ENCODE measurements at regions not wholly inside any gene's neighbourhood (a gene's known extent, or its start where the extent isn't known, plus 50 kb on each side); places are given as distances from the start of the nearest gene placed in this dataset.

DNA sequence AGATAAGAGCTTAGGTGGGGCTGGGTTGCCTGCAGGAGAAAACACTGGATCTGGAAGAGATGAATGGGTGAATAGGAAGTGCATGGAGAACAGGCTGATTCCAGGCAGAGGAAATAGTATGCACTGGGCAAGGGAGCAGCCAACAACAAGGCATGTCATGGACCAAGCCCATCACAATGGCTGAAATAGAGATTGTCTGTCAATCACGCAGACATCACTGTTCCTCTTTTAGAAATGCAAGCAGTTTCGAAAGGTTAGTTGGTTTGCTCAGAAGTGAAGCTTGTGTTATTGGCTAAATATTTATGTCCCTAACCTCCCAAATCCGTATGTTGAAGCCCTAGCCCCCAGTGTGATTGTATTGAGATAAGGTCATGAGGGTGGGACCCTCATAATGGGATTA, 621.7 kb upstream of the CDH11 start:
- H2AFZ ChIP-seq (ENCODE audit: low read length) = no peak overlapping the region
- H3K27me3 ChIP-seq (ENCODE audit: control insufficient read depth in 1 of 2, insufficient read depth in 2 of 2, low read length in 2 of 2) = no peaks in the 10 kb centered on the region
- no peak overlapping the region for H3K4me2 ChIP-seq (ENCODE audit: low read depth, low read length)
- no peak for FAIRE-seq
- TF ChIP-seq ZNF790 (CRISPR knock-in tag; IDR thresholded peaks at IDR 0.05; ENCODE audit: borderline replicate concordance) (no peak), CAMTA2 (CRISPR knock-in tag; IDR thresholded peaks at IDR 0.05; ENCODE audit: borderline replicate concordance) (no peak), ZNF724P (CRISPR knock-in tag; IDR thresholded peaks at IDR 0.05; ENCODE audit: borderline replicate concordance) (no peak), ZNF17 (CRISPR knock-in tag; IDR thresholded peaks at IDR 0.05) (no peak), ZNF230 (CRISPR knock-in tag; IDR thresholded peaks at IDR 0.05) (no peak), SP4 (CRISPR knock-in tag; IDR thresholded peaks at IDR 0.05) (no peak), ZNF501 (CRISPR knock-in tag; IDR thresholded peaks at IDR 0.05) (no peak), SRSF9 (IDR thresholded peaks at IDR 0.05; ENCODE audit: borderline replicate concordance, insufficient read depth, low read depth, low read length, poor library complexity, severe bottlenecking) (no peak), ZNF589 (CRISPR knock-in tag; conservative IDR thresholded peaks at IDR 0.05) (no peak), ZNF274 (CRISPR knock-in tag; IDR thresholded peaks at IDR 0.05) (no peak), ZBTB38 (CRISPR knock-in tag; IDR thresholded peaks at IDR 0.05) (no peak), RELA (CRISPR knock-in tag; IDR thresholded peaks at IDR 0.05) (no peak), ZNF564 (CRISPR knock-in tag; IDR thresholded peaks at IDR 0.05) (no peak), SKI (IDR thresholded peaks at IDR 0.05; ENCODE audit: partially characterized antibody) (no peak), ZNF264 (CRISPR knock-in tag; IDR thresholded peaks at IDR 0.05) (no peak), HOXA5 (CRISPR knock-in tag; IDR thresholded peaks at IDR 0.05) (no peak)
- TF ChIP-seq, protein P1, sequence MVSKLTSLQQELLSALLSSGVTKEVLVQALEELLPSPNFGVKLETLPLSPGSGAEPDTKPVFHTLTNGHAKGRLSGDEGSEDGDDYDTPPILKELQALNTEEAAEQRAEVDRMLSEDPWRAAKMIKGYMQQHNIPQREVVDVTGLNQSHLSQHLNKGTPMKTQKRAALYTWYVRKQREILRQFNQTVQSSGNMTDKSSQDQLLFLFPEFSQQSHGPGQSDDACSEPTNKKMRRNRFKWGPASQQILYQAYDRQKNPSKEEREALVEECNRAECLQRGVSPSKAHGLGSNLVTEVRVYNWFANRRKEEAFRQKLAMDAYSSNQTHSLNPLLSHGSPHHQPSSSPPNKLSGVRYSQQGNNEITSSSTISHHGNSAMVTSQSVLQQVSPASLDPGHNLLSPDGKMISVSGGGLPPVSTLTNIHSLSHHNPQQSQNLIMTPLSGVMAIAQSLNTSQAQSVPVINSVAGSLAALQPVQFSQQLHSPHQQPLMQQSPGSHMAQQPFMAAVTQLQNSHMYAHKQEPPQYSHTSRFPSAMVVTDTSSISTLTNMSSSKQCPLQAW (CRISPR knock-in tag; IDR thresholded peaks at IDR 0.05) = no peak
- TF ChIP-seq, protein P2, sequence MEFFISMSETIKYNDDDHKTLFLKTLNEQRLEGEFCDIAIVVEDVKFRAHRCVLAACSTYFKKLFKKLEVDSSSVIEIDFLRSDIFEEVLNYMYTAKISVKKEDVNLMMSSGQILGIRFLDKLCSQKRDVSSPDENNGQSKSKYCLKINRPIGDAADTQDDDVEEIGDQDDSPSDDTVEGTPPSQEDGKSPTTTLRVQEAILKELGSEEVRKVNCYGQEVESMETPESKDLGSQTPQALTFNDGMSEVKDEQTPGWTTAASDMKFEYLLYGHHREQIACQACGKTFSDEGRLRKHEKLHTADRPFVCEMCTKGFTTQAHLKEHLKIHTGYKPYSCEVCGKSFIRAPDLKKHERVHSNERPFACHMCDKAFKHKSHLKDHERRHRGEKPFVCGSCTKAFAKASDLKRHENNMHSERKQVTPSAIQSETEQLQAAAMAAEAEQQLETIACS (CRISPR knock-in tag; IDR thresholded peaks at IDR 0.05) = no peak
- POLR2A ChIA-PET = no interaction called here
- DNase-seq (ENCODE audit: low spot score) = no peak
- H3K4me3 ChIP-seq (replicated peaks in 1 of 3; ENCODE audit: insufficient read depth in 1 of 3, low read depth in 2 of 3, low read length in 3 of 3) = no peak overlapping the region
- BruUV-seq (replicated peaks) = no TSS peak
- no peak overlapping the region for H3K9ac ChIP-seq (ENCODE audit: insufficient read depth, low read depth, low read length)
- 16% methylated on average over 3 of the region's 3 CpGs for WGBS (ENCODE audit: low lambda C conversion rate)
- no peaks in the 10 kb centered on the region for H3K79me2 ChIP-seq (ENCODE audit: insufficient read depth, low read length)
- no peaks in the 10 kb centered on the region for H3K4me1 ChIP-seq (ENCODE audit: insufficient read depth, low read length)
- in situ Hi-C loops (cut with HindIII; ENCODE audit: extremely low pct_ligation_motif_present, low pct_unique_long_range_greater_than_20kb) (no loop called here), intact Hi-C loops (cut with micrococcal nuclease; ENCODE audit: unreplicated experiment) (no loop called here)
- CTCF ChIA-PET (ENCODE audit: low intra/inter-chr PET ratio, low total read pairs) = no interaction called here
- no peak overlapping the region for H3K27ac ChIP-seq (ENCODE audit: extremely low read length, insufficient read depth, low read length)
- no peak for ATAC-seq
- no peaks in the 10 kb centered on the region for H3K36me3 ChIP-seq (replicated peaks in 1 of 2; ENCODE audit: control insufficient read depth in 1 of 2, insufficient read depth in 2 of 2, low read length in 2 of 2)
- H4K20me1 ChIP-seq (ENCODE audit: insufficient read depth, low read length) = no peaks in the 10 kb centered on the region
- H3K9me3 ChIP-seq (ENCODE audit: low read length) = no peaks in the 10 kb centered on the region
